Tibial nerve (tissue), 4 donors: ENCODE measurements at regions not wholly inside any gene's neighbourhood (a gene's known extent, or its start where the extent isn't known, plus 50 kb on each side); places are given as distances from the start of the nearest gene placed in this dataset.

Source experiments
- CTCF ChIP-seq, 5 experiments: fragments of 200-600 bp in 3 of 5; fragments of 450-650 bp in 2 of 5; sonication (generic) in 3 of 5; IDR thresholded peaks; one replicate each; pipeline ENCODE4 v1.5.1; 2016 to 2019; ENCODE audit warnings: antibody characterized with exemption in 5 of 5, mild to moderate bottlenecking in 3 of 5, moderate library complexity in 2 of 5
- EP300 ChIP-seq, 2 donors: sonication (generic); formaldehyde crosslinking; IDR thresholded peaks; one replicate each; pipeline ENCODE4 v1.6.1; 2017; ENCODE audit warnings: antibody characterized with exemption in 2 of 2, mild to moderate bottlenecking in 1 of 2
- POLR2A ChIP-seq, 2 donors: fragments of 450-650 bp; IDR thresholded peaks; one replicate each; pipeline ENCODE4 v1.6.1; 2017; ENCODE audit warnings: antibody characterized with exemption in 2 of 2, mild to moderate bottlenecking in 2 of 2, moderate library complexity in 2 of 2

DNA sequence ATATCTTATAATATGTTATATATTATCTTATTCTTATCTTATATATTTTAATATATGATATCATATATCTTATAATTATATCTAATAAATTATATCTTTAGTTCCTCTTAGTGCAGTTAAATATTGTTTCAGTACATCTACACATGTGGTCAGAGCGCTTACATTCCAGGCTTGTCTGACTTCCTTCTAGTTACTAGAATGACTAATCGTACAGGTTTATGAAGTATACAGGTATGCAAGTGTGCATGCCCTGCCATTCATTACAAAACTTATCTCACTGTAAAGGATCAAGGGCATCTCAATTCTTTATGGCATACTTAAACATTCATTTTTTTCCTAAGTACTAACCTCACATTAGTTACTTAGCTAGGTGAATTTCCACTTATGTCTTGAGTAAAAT, 1278.0 kb upstream of the MAP3K7 start:
- TF ChIP-seq CTCF (IDR thresholded peaks at IDR 0.05) (no peak), POLR2A (IDR thresholded peaks at IDR 0.05) (no peak), EP300 (IDR thresholded peaks at IDR 0.05) (no peak)
